ENCODE measurements at regions not wholly inside any gene's neighbourhood (a gene's known extent, or its start where the extent isn't known, plus 50 kb on each side); places are given as distances from the start of the nearest gene placed in this dataset.
A peak's percentile ranks its signal among the peaks of the same experiment; 100 is the strongest.
"Not testable (repeated sequence)": the region's sequence is repeated elsewhere in the genome, so short reads cannot be mapped to it uniquely, and the experiment has no call there.

GRCh38 chr9:26669701-26670670, 222.6 kb downstream of the CAAP1 start:
- no peaks in the 10 kb centered on the region for H3K9me3 Mint-ChIP-seq
- H3K4me3 Mint-ChIP-seq, result no peak overlapping the region
- H3K27me3 Mint-ChIP-seq, result no peaks in the 10 kb centered on the region
- no peak overlapping the region for H3K27ac Mint-ChIP-seq
- H3K4me1 Mint-ChIP-seq, result no peaks in the 10 kb centered on the region
- DNase-seq (ENCODE audit: low spot score in 2 of 2), result no peak
- peak; percentile 77 for ATAC-seq (ENCODE audit: low read depth)
- H3K36me3 Mint-ChIP-seq, result no peaks in the 10 kb centered on the region

GRCh38 chr9:26667882-26668281, 224.7 kb downstream of the CAAP1 start:
- H3K9me3 Mint-ChIP-seq, result no peaks in the 10 kb centered on the region
- H3K27ac Mint-ChIP-seq, result no peak overlapping the region
- no peaks in the 10 kb centered on the region for H3K27me3 Mint-ChIP-seq
- DNase-seq (ENCODE audit: low spot score in 2 of 2) (no peak), ATAC-seq (ENCODE audit: low read depth) (no peak)
- H3K4me3 Mint-ChIP-seq, result no peak overlapping the region
- H3K36me3 Mint-ChIP-seq, result no peaks in the 10 kb centered on the region
- H3K4me1 Mint-ChIP-seq, result no peaks in the 10 kb centered on the region

- no peaks in the 10 kb centered on the region for H3K27me3 Mint-ChIP-seq
- DNase-seq (ENCODE audit: low spot score in 2 of 2), result no peak
- H3K36me3 Mint-ChIP-seq, result peaks cover 1% of the 10 kb centered on the region
- H3K4me3 Mint-ChIP-seq, result no peak overlapping the region
- H3K27ac Mint-ChIP-seq, result no peak overlapping the region
- ATAC-seq (ENCODE audit: low read depth), result no peak
- no peaks in the 10 kb centered on the region for H3K9me3 Mint-ChIP-seq
- H3K4me1 Mint-ChIP-seq, result no peaks in the 10 kb centered on the region
These were observed 226.9 kb downstream of the CAAP1 start for GRCh38 chr9:26665666-26666065.

- not testable (repeated sequence) for ATAC-seq (ENCODE audit: low read depth)
These were observed 228.4 kb downstream of the CAAP1 start for GRCh38 chr9:26664087-26664773.

GRCh38 chr9:26662476-26662875, 230.1 kb downstream of the CAAP1 start:
- H3K27me3 Mint-ChIP-seq, result no peaks in the 10 kb centered on the region
- no peak overlapping the region for H3K4me3 Mint-ChIP-seq
- H3K9me3 Mint-ChIP-seq, result no peaks in the 10 kb centered on the region
- no peaks in the 10 kb centered on the region for H3K4me1 Mint-ChIP-seq
- ATAC-seq (ENCODE audit: low read depth) (no peak), DNase-seq (ENCODE audit: low spot score in 2 of 2) (no peak)
- H3K27ac Mint-ChIP-seq, result no peak overlapping the region
- H3K36me3 Mint-ChIP-seq, result peaks cover 1% of the 10 kb centered on the region

More at GRCh38 chr9:26664087-26664773, 228.4 kb downstream of the CAAP1 start:
- not testable (repeated sequence) for H3K27ac Mint-ChIP-seq; H3K27me3 Mint-ChIP-seq; H3K9me3 Mint-ChIP-seq; DNase-seq (ENCODE audit: low spot score in 2 of 2); H3K4me3 Mint-ChIP-seq; H3K4me1 Mint-ChIP-seq; H3K36me3 Mint-ChIP-seq

- DNase-seq (ENCODE audit: low spot score in 2 of 2) (no peak), ATAC-seq (ENCODE audit: low read depth) (no peak)
- no peak overlapping the region for H3K27ac Mint-ChIP-seq
- H3K36me3 Mint-ChIP-seq, result peaks cover 1% of the 10 kb centered on the region
- no peaks in the 10 kb centered on the region for H3K9me3 Mint-ChIP-seq
- H3K27me3 Mint-ChIP-seq, result no peaks in the 10 kb centered on the region
- H3K4me1 Mint-ChIP-seq, result no peaks in the 10 kb centered on the region
- H3K4me3 Mint-ChIP-seq, result no peak overlapping the region
These were observed 234.1 kb downstream of the CAAP1 start for GRCh38 chr9:26658476-26658875.

- H3K27me3 Mint-ChIP-seq, result peaks cover 2% of the 10 kb centered on the region
- no peak overlapping the region for H3K4me3 Mint-ChIP-seq
- DNase-seq (ENCODE audit: low spot score in 2 of 2), result no peak
- H3K36me3 Mint-ChIP-seq, result peaks cover 1% of the 10 kb centered on the region
- H3K4me1 Mint-ChIP-seq, result no peaks in the 10 kb centered on the region
- ATAC-seq (ENCODE audit: low read depth), result no peak
- H3K9me3 Mint-ChIP-seq, result peaks cover 2% of the 10 kb centered on the region
- no peak overlapping the region for H3K27ac Mint-ChIP-seq
These were observed 234.6 kb downstream of the CAAP1 start for GRCh38 chr9:26657958-26658357.

GRCh38 chr9:26656003-26656870, 236.4 kb downstream of the CAAP1 start:
- H3K9me3 Mint-ChIP-seq, result peaks cover 5% of the 10 kb centered on the region
- ATAC-seq (ENCODE audit: low read depth), result no peak
- no peak for DNase-seq (ENCODE audit: low spot score in 2 of 2)
- H3K27me3 Mint-ChIP-seq, result peaks cover 2% of the 10 kb centered on the region
- no peaks in the 10 kb centered on the region for H3K4me1 Mint-ChIP-seq
- no peak overlapping the region for H3K4me3 Mint-ChIP-seq
- H3K27ac Mint-ChIP-seq, result no peak overlapping the region
- no peaks in the 10 kb centered on the region for H3K36me3 Mint-ChIP-seq

GRCh38 chr9:26655166-26655565, 237.4 kb downstream of the CAAP1 start:
- ATAC-seq (ENCODE audit: low read depth) (no peak), DNase-seq (ENCODE audit: low spot score in 2 of 2) (no peak)
- Mint-ChIP-seq H3K36me3 (no peaks in the 10 kb centered on the region), H3K9me3 (peaks cover 5% of the 10 kb centered on the region), H3K4me3 (no peak overlapping the region), H3K4me1 (no peaks in the 10 kb centered on the region), H3K27ac (no peak overlapping the region), H3K27me3 (peaks cover 2% of the 10 kb centered on the region)

- H3K9me3 Mint-ChIP-seq, result peaks cover 5% of the 10 kb centered on the region
- H3K4me1 Mint-ChIP-seq, result no peaks in the 10 kb centered on the region
- DNase-seq (ENCODE audit: low spot score in 2 of 2) (no peak), ATAC-seq (ENCODE audit: low read depth) (no peak)
- H3K27ac Mint-ChIP-seq, result no peak overlapping the region
- H3K36me3 Mint-ChIP-seq, result no peaks in the 10 kb centered on the region
- H3K4me3 Mint-ChIP-seq, result no peak overlapping the region
- H3K27me3 Mint-ChIP-seq, result peaks cover 2% of the 10 kb centered on the region
These were observed 242.3 kb downstream of the CAAP1 start for GRCh38 chr9:26650325-26650724.

- no peak for ATAC-seq (ENCODE audit: low read depth)
- no peaks in the 10 kb centered on the region for H3K4me1 Mint-ChIP-seq
These were observed 248.8 kb downstream of the CAAP1 start for GRCh38 chr9:26643826-26644225.

GRCh38 chr9:26639761-26640160, 252.8 kb downstream of the CAAP1 start:
- no peaks in the 10 kb centered on the region for H3K27me3 Mint-ChIP-seq
- no peak overlapping the region for H3K4me3 Mint-ChIP-seq

More at GRCh38 chr9:26643826-26644225, 248.8 kb downstream of the CAAP1 start:
- H3K27ac Mint-ChIP-seq, result no peak overlapping the region
- H3K9me3 Mint-ChIP-seq, result no peaks in the 10 kb centered on the region
- H3K36me3 Mint-ChIP-seq, result no peaks in the 10 kb centered on the region
- no peaks in the 10 kb centered on the region for H3K27me3 Mint-ChIP-seq
- H3K4me3 Mint-ChIP-seq, result no peak overlapping the region
- DNase-seq (ENCODE audit: low spot score in 2 of 2), result no peak

GRCh38 chr9:26637101-26637500, 255.5 kb downstream of the CAAP1 start:
- Mint-ChIP-seq H3K27ac (no peak overlapping the region), H3K4me1 (no peaks in the 10 kb centered on the region), H3K27me3 (no peaks in the 10 kb centered on the region), H3K9me3 (peaks cover 4% of the 10 kb centered on the region), H3K4me3 (no peak overlapping the region), H3K36me3 (no peaks in the 10 kb centered on the region)
- ATAC-seq (ENCODE audit: low read depth) (no peak), DNase-seq (ENCODE audit: low spot score in 2 of 2) (no peak)

More at GRCh38 chr9:26639761-26640160, 252.8 kb downstream of the CAAP1 start:
- H3K36me3 Mint-ChIP-seq, result no peaks in the 10 kb centered on the region
- H3K27ac Mint-ChIP-seq, result no peak overlapping the region
- no peaks in the 10 kb centered on the region for H3K4me1 Mint-ChIP-seq
- H3K9me3 Mint-ChIP-seq, result peaks cover 2% of the 10 kb centered on the region
- DNase-seq (ENCODE audit: low spot score in 2 of 2), result no peak
- no peak for ATAC-seq (ENCODE audit: low read depth)
